ENCODE measurements at regions not wholly inside any gene's neighbourhood (a gene's known extent, or its start where the extent isn't known, plus 50 kb on each side); places are given as distances from the start of the nearest gene placed in this dataset.
"Not testable (repeated sequence)": the region's sequence is repeated elsewhere in the genome, so short reads cannot be mapped to it uniquely, and the experiment has no call there.

- no peaks in the 10 kb centered on the region for H3K9me3 Mint-ChIP-seq (ENCODE audit: unreplicated experiment)
These were observed 476.0 kb downstream of the MFSD1 start for GRCh38 chr3:159277814-159278213.

DNA sequence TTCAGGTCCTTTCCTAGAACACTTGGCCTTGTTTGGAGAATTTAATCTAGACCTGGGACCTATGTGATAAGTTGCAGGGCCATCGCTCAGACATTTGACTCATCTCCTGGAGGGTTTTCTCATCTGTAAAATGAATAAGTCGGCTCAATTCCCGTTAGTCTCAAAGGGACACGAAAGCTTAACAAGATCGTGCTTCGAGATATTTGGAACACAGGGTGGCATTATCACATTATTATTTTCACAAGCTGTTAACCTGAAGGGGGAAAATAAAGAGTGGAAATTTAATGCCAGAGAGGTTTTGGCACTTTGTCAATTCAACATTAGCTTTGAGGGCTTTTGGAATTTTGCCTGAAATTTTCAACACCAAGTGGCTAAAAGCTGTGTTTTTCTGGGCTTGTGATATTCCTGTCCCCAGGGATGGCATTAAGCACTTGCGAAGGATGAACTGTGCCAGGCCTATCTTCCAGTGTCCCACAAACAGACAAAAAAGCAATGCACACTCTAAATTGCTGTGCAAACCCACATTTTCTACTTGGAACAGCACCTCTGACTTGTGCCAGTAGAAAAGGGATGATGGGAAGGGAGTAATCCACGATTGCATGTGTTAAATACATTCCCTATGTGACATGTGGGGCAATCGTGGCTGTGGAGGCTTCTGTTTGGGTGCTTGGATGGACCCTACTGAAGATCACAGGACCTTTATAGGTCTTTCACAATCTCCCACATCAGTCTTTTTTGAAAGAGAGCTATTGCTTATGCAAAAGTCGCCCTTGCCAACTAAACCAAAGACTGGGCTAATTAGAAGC, 478.7 kb downstream of the MFSD1 start:
- no peaks in the 10 kb centered on the region for H3K9me3 Mint-ChIP-seq (ENCODE audit: unreplicated experiment)
- H3K27ac Mint-ChIP-seq (ENCODE audit: unreplicated experiment): no peak overlapping the region
- TF ChIP-seq, protein P1, sequence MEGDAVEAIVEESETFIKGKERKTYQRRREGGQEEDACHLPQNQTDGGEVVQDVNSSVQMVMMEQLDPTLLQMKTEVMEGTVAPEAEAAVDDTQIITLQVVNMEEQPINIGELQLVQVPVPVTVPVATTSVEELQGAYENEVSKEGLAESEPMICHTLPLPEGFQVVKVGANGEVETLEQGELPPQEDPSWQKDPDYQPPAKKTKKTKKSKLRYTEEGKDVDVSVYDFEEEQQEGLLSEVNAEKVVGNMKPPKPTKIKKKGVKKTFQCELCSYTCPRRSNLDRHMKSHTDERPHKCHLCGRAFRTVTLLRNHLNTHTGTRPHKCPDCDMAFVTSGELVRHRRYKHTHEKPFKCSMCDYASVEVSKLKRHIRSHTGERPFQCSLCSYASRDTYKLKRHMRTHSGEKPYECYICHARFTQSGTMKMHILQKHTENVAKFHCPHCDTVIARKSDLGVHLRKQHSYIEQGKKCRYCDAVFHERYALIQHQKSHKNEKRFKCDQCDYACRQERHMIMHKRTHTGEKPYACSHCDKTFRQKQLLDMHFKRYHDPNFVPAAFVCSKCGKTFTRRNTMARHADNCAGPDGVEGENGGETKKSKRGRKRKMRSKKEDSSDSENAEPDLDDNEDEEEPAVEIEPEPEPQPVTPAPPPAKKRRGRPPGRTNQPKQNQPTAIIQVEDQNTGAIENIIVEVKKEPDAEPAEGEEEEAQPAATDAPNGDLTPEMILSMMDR (IDR thresholded peaks at IDR 0.05; ENCODE audit: partially characterized antibody, unreplicated experiment): no peak
- no peaks in the 10 kb centered on the region for H3K36me3 Mint-ChIP-seq (ENCODE audit: unreplicated experiment)
- no peaks in the 10 kb centered on the region for H3K4me1 Mint-ChIP-seq (ENCODE audit: low read depth, unreplicated experiment)
- no peak overlapping the region for H3K4me3 Mint-ChIP-seq (ENCODE audit: unreplicated experiment)
- no peak for DNase-seq
- no peaks in the 10 kb centered on the region for H3K27me3 Mint-ChIP-seq (ENCODE audit: unreplicated experiment)

More at GRCh38 chr3:159277814-159278213, 476.0 kb downstream of the MFSD1 start:
- H3K4me1 Mint-ChIP-seq (ENCODE audit: low read depth, unreplicated experiment): no peaks in the 10 kb centered on the region
- no peaks in the 10 kb centered on the region for H3K27me3 Mint-ChIP-seq (ENCODE audit: unreplicated experiment)
- no peaks in the 10 kb centered on the region for H3K36me3 Mint-ChIP-seq (ENCODE audit: unreplicated experiment)
- no peak overlapping the region for H3K27ac Mint-ChIP-seq (ENCODE audit: unreplicated experiment)
- no peak for DNase-seq
- H3K4me3 Mint-ChIP-seq (ENCODE audit: unreplicated experiment): no peak overlapping the region
- TF ChIP-seq, protein P1 (IDR thresholded peaks at IDR 0.05; ENCODE audit: partially characterized antibody, unreplicated experiment): no peak

DNA sequence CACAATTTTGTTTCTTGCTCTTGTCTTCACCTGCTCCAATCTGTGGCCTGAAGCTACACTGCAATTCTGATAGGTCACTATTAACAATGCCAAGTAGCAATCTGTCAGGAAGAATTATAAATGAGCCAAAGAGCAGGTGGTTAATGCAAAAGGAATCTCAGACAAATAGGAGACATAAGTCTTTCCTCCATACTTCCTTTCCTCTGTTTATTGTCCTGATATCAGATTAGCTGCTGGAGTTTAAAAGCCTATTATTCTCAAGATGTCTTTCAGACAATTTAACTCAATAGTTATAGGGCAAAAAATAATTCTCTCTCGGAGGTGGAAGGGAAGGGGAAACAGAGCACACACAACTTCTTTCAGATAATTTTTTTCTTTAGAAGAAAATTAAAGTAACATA, 491.6 kb downstream of the MFSD1 start:
- H3K36me3 Mint-ChIP-seq (ENCODE audit: unreplicated experiment): no peaks in the 10 kb centered on the region
- no peak overlapping the region for H3K4me3 Mint-ChIP-seq (ENCODE audit: unreplicated experiment)
- no peaks in the 10 kb centered on the region for H3K9me3 Mint-ChIP-seq (ENCODE audit: unreplicated experiment)
- no peak overlapping the region for H3K27ac Mint-ChIP-seq (ENCODE audit: unreplicated experiment)
- H3K4me1 Mint-ChIP-seq (ENCODE audit: low read depth, unreplicated experiment): no peaks in the 10 kb centered on the region
- H3K27me3 Mint-ChIP-seq (ENCODE audit: unreplicated experiment): no peaks in the 10 kb centered on the region
- no peak for DNase-seq
- TF ChIP-seq, protein P1 (IDR thresholded peaks at IDR 0.05; ENCODE audit: partially characterized antibody, unreplicated experiment): no peak

DNA sequence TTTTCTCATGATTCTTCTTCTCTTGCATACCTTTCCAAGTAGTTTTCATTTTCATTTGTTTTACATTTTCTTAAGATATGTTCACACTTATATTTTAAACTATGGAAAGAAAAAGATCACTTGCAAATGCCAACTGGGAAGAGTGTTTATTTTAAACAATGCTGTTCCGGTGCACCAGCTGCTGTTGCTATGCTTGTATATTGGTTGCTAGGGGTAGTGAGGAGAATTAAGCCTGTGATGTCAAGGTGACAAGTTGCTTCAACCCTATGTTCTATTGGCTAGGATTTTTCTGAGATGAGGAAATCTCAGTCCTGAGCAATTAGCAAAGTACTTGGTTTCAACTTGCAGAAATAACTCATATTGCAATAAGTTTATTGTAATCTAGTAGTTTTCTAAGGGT, 500.1 kb downstream of the MFSD1 start:
- Mint-ChIP-seq H3K27ac (ENCODE audit: unreplicated experiment) (no peak overlapping the region), H3K4me1 (ENCODE audit: low read depth, unreplicated experiment) (no peaks in the 10 kb centered on the region), H3K9me3 (ENCODE audit: unreplicated experiment) (peaks cover 2% of the 10 kb centered on the region), H3K36me3 (ENCODE audit: unreplicated experiment) (peaks cover 10% of the 10 kb centered on the region), H3K27me3 (ENCODE audit: unreplicated experiment) (peaks cover 4% of the 10 kb centered on the region), H3K4me3 (ENCODE audit: unreplicated experiment) (no peak overlapping the region)
- TF ChIP-seq, protein P1 (IDR thresholded peaks at IDR 0.05; ENCODE audit: partially characterized antibody, unreplicated experiment): no peak
- no peak for DNase-seq

GRCh38 chr3:159305017-159305416, 503.2 kb downstream of the MFSD1 start:
- Mint-ChIP-seq H3K9me3 (ENCODE audit: unreplicated experiment) (peaks cover 2% of the 10 kb centered on the region), H3K27me3 (ENCODE audit: unreplicated experiment) (peaks cover 4% of the 10 kb centered on the region), H3K4me3 (ENCODE audit: unreplicated experiment) (no peak overlapping the region), H3K36me3 (ENCODE audit: unreplicated experiment) (peaks cover 10% of the 10 kb centered on the region), H3K27ac (ENCODE audit: unreplicated experiment) (no peak overlapping the region), H3K4me1 (ENCODE audit: low read depth, unreplicated experiment) (no peaks in the 10 kb centered on the region)
- TF ChIP-seq, protein P1 (IDR thresholded peaks at IDR 0.05; ENCODE audit: partially characterized antibody, unreplicated experiment): no peak
- DNase-seq: no peak

DNA sequence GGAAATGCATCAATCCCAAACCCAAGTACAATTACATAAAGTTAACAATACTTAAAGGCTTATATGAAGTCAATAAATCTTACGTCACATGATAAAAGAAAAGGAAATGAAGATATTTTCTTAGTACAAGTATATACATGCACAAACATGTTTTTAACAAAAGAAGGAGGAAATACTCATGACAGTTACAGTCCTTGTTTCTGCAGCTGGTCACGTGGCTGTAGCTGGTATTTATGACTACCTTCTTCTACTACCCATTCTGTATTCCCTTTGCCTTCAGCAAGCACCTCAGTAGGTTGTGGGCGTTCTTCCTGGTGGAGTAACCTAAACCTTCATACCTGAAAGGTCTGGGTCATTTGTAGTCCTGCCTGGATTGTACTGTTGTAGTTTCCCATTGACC, 514.9 kb downstream of the MFSD1 start:
- not testable (repeated sequence) for H3K4me3 Mint-ChIP-seq (ENCODE audit: unreplicated experiment); H3K9me3 Mint-ChIP-seq (ENCODE audit: unreplicated experiment); H3K4me1 Mint-ChIP-seq (ENCODE audit: low read depth, unreplicated experiment); DNase-seq; H3K27ac Mint-ChIP-seq (ENCODE audit: unreplicated experiment); H3K36me3 Mint-ChIP-seq (ENCODE audit: unreplicated experiment); H3K27me3 Mint-ChIP-seq (ENCODE audit: unreplicated experiment)
